ENCODE measurements at regions not wholly inside any gene's neighbourhood (a gene's known extent, or its start where the extent isn't known, plus 50 kb on each side); places are given as distances from the start of the nearest gene placed in this dataset.

GRCh38 chr2:155696571-155696970 lies 636.0 kb downstream of the NR4A2 start:
- no peak for DNase-seq (ENCODE audit: low read depth)
- no peak overlapping the region for H3K4me3 ChIP-seq (ENCODE audit: low read depth, low read length)
- TF ChIP-seq CTCF (IDR thresholded peaks at IDR 0.05; ENCODE audit: control insufficient read depth, extremely low read depth, insufficient read depth), result no peak

- TF ChIP-seq CTCF (IDR thresholded peaks at IDR 0.05; ENCODE audit: control insufficient read depth, extremely low read depth, insufficient read depth), result no peak
- DNase-seq (ENCODE audit: low read depth), result no peak
- H3K4me3 ChIP-seq (ENCODE audit: low read depth, low read length), result no peak overlapping the region
Observed at GRCh38 chr2:155695505-155695904, 637.0 kb downstream of the NR4A2 start.

- H3K4me3 ChIP-seq (ENCODE audit: low read depth, low read length), result no peak overlapping the region
- no peak for TF ChIP-seq CTCF (IDR thresholded peaks at IDR 0.05; ENCODE audit: control insufficient read depth, extremely low read depth, insufficient read depth)
- DNase-seq (ENCODE audit: low read depth), result no peak
Observed at GRCh38 chr2:155692856-155693255, 639.7 kb downstream of the NR4A2 start.

GRCh38 chr2:155692106-155692505 lies 640.4 kb downstream of the NR4A2 start:
- TF ChIP-seq CTCF (IDR thresholded peaks at IDR 0.05; ENCODE audit: control insufficient read depth, extremely low read depth, insufficient read depth), result no peak
- no peak overlapping the region for H3K4me3 ChIP-seq (ENCODE audit: low read depth, low read length)
- DNase-seq (ENCODE audit: low read depth), result no peak

GRCh38 chr2:155690785-155691184 lies 641.7 kb downstream of the NR4A2 start:
- no peak overlapping the region for H3K4me3 ChIP-seq (ENCODE audit: low read depth, low read length)
- TF ChIP-seq CTCF (IDR thresholded peaks at IDR 0.05; ENCODE audit: control insufficient read depth, extremely low read depth, insufficient read depth), result no peak
- no peak for DNase-seq (ENCODE audit: low read depth)

- no peak for TF ChIP-seq CTCF (IDR thresholded peaks at IDR 0.05; ENCODE audit: control insufficient read depth, extremely low read depth, insufficient read depth)
- no peak for DNase-seq (ENCODE audit: low read depth)
- no peak overlapping the region for H3K4me3 ChIP-seq (ENCODE audit: low read depth, low read length)
Observed at GRCh38 chr2:155689791-155690190, 642.7 kb downstream of the NR4A2 start.

- DNase-seq (ENCODE audit: low read depth), result no peak
- TF ChIP-seq CTCF (IDR thresholded peaks at IDR 0.05; ENCODE audit: control insufficient read depth, extremely low read depth, insufficient read depth), result no peak
Observed at GRCh38 chr2:155687181-155687580, 645.3 kb downstream of the NR4A2 start.

More at GRCh38 chr2:155687181-155687580, 645.3 kb downstream of the NR4A2 start:
- no peak overlapping the region for H3K4me3 ChIP-seq (ENCODE audit: low read depth, low read length)

Data from LNCaP clone FGC (cell line).